Body of pancreas (tissue), 4 donors: ENCODE measurements at regions not wholly inside any gene's neighbourhood (a gene's known extent, or its start where the extent isn't known, plus 50 kb on each side); places are given as distances from the start of the nearest gene placed in this dataset.
A peak's percentile ranks its signal among the peaks of the same experiment; 100 is the strongest.
"Not testable (repeated sequence)": the region's sequence is repeated elsewhere in the genome, so short reads cannot be mapped to it uniquely, and the experiment has no call there.

Experiments
- ATAC-seq: fragments of 150-250 bp; one replicate; pipeline ENCODE4 v1.9.1; 2016
- DNase-seq, 4 donors: peaks; one replicate each; pipeline ENCODE4 v3.0.0-alpha.2; 2019
- H3K27ac ChIP-seq, 4 donors: fragments of 200-600 bp; sonication (generic); 1 replicate in 3 of 4; 2 replicates in 1 of 4; pipeline versions ENCODE4 v1.5.1 to v1.6.1; 2016 to 2019; ENCODE audit warnings: mild to moderate bottlenecking in 1 of 4, mixed read lengths in 1 of 4, moderate library complexity in 1 of 4
- H3K27me3 ChIP-seq, 2 donors: fragments of 200-600 bp; sonication (generic); one replicate each; pipeline ENCODE4 v1.6.0; 2016; ENCODE audit warnings: mild to moderate bottlenecking in 1 of 2
- H3K36me3 ChIP-seq, 2 donors: fragments of 200-600 bp; sonication (generic); replicated peaks in 1 of 2; 2 replicates each; pipeline ENCODE4 v1.5.1; 2016; ENCODE audit warnings: low read depth in 2 of 2; ENCODE audit not compliant: insufficient read depth in 1 of 2
- H3K4me1 ChIP-seq: fragments of 200-600 bp; sonication (generic); one replicate; pipeline ENCODE4 v1.6.0; 2016
- H3K4me3 ChIP-seq, 2 donors: fragments of 200-600 bp; sonication (generic); 1 replicate in 1 of 2; 2 replicates in 1 of 2; pipeline ENCODE4 v1.5.1; 2016 to 2019
- H3K9me3 ChIP-seq, 3 donors: fragments of 200-600 bp; sonication (generic); 1 replicate in 2 of 3; 2 replicates in 1 of 3; pipeline ENCODE4 v1.5.1; 2016
- POLR2A ChIP-seq, 3 donors: fragments of 450-650 bp; IDR thresholded peaks; one replicate each; pipeline ENCODE4 v1.6.1; 2016; ENCODE audit warnings: antibody characterized with exemption in 3 of 3, mild to moderate bottlenecking in 2 of 3
- WGBS, 2 donors: methylation state at CpG; one replicate each; pipeline ENCODE4 v1.1.5; 2017; 5-methylcytosine and 5-hydroxymethylcytosine counted together
- intact Hi-C: fragments of 100-400 bp; cut with DNase I; formaldehyde crosslinking; loops from one replicate; pipeline ENCODE4 v1.15.1; 2023
- TF ChIP-seq, protein P1 (sequence below), 7 experiments: fragments of 450-650 bp in 4 of 7; fragments of 200-600 bp in 3 of 7; sonication (generic) in 3 of 7; IDR thresholded peaks; one replicate each; pipeline ENCODE4 v1.5.1; 2016 to 2019; ENCODE audit warnings: antibody characterized with exemption in 7 of 7

DNA sequence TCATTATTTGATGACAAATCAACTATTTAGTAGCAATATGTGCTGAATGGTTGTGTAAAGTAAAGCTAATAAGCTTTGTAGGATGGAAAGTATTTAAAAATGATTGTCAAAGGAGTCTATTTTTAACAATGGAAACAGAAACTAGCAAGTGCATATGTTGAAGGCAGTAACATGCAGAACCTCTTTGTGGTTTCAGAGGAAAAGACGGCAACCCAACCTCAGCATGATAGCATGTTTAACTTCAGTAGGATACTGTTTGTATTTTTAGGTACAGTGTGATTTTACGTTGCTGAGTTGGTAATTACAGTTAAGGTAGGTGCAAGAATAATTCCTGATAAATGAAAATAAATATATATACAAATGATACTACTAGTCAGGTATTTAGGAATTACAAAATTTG lies 289.7 kb downstream of the RBMY1J start:
- not testable (repeated sequence) for DNase-seq, H3K36me3 ChIP-seq, ATAC-seq

DNA sequence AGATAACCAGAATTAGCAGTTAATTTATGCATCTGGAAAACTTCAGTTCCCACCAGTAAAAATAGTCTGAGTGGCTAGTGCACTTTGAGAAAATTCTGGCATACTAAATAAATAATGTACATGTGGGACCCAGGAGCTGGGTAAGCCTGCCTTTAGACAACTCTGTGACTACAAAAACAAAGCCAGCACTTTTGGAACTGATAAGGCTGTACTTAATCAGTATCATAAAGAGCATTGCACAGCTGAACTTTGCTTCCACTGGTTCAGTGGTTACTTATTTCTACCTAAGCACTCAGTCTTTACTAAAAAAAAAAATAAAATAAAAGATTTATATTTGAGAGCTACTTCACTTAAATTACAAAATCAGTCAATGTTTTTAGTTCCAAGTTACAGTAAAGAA lies 256.3 kb upstream of the BPY2 start:
- no peaks in the 10 kb centered on the region for H3K27me3 ChIP-seq
- peaks cover 10% of the 10 kb centered on the region for H3K4me1 ChIP-seq
- no peak for ATAC-seq

More for the DNA sequence above, 289.7 kb downstream of the RBMY1J start:
- H3K4me1 ChIP-seq, H3K27ac ChIP-seq, H3K27me3 ChIP-seq, intact Hi-C loops, H3K4me3 ChIP-seq, H3K9me3 ChIP-seq: not testable (repeated sequence)
- WGBS, 2 donors: no CpG with 5 or more reads among the region's 2 CpGs

DNA sequence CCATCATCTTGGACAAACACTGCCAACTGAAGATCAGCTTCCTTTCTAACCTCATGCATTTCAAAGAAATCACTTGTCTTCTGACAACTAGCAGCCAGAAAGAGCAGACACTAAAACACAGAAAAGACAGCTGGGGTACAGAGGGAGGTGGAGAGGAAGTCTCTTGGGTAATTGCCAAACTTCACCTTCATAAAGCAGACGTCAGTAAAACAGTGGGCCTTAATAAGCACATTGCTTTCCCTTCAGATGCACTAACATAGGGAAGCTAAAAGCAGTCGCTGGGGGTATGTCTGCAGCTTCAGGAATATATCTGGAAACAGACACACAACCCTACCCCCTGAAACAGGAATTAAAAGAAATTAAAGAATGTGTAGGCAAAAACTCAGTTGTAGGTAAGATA lies 252.2 kb upstream of the BPY2 start:
- H3K9me3 ChIP-seq, H3K4me3 ChIP-seq, H3K36me3 ChIP-seq, H3K27me3 ChIP-seq, H3K4me1 ChIP-seq, intact Hi-C loops: not testable (repeated sequence)
- DNase-seq (peak in 1 of 4 donors; percentile 1), ATAC-seq (peak; percentile 59)
- WGBS, 2 donors: 11 to 15% methylated on average over 2 of the region's 2 CpGs
- H3K27ac ChIP-seq: peak overlapping the region in 2 of 4 donors; percentile 44 to 66

More for the DNA sequence above, 256.3 kb upstream of the BPY2 start:
- intact Hi-C loops: no loop called here
- DNase-seq: peak in 1 of 4 donors; percentile 1
- no peaks in the 10 kb centered on the region for H3K9me3 ChIP-seq
- TF ChIP-seq, protein P1, sequence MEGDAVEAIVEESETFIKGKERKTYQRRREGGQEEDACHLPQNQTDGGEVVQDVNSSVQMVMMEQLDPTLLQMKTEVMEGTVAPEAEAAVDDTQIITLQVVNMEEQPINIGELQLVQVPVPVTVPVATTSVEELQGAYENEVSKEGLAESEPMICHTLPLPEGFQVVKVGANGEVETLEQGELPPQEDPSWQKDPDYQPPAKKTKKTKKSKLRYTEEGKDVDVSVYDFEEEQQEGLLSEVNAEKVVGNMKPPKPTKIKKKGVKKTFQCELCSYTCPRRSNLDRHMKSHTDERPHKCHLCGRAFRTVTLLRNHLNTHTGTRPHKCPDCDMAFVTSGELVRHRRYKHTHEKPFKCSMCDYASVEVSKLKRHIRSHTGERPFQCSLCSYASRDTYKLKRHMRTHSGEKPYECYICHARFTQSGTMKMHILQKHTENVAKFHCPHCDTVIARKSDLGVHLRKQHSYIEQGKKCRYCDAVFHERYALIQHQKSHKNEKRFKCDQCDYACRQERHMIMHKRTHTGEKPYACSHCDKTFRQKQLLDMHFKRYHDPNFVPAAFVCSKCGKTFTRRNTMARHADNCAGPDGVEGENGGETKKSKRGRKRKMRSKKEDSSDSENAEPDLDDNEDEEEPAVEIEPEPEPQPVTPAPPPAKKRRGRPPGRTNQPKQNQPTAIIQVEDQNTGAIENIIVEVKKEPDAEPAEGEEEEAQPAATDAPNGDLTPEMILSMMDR (IDR thresholded peaks at IDR 0.05): no peak
- no peak for TF ChIP-seq POLR2A (IDR thresholded peaks at IDR 0.05)
- peak overlapping the region in 1 of 4 donors; percentile 54 for H3K27ac ChIP-seq
- no peak overlapping the region for H3K4me3 ChIP-seq
- H3K36me3 ChIP-seq: no peaks in the 10 kb centered on the region
